Fibroblast of pulmonary artery (primary cell): ENCODE measurements at regions not wholly inside any gene's neighbourhood (a gene's known extent, or its start where the extent isn't known, plus 50 kb on each side); places are given as distances from the start of the nearest gene placed in this dataset.

Source experiments
- DNase-seq: peaks from one replicate; pipeline ENCODE4 v3.0.0-alpha.2; 2010; ENCODE audit warnings: low read depth
- H3K4me3 ChIP-seq: replicated peaks from 2 replicates; pipeline ENCODE4 v1.5.1; 2011; ENCODE audit warnings: low read depth, mild to moderate bottlenecking, control low read depth, low read length, moderate library complexity
- CTCF ChIP-seq: IDR thresholded peaks from 2 replicates; pipeline ENCODE4 v1.5.1; 2011; ENCODE audit warnings: mild to moderate bottlenecking, control low read depth, low read length, inconsistent platforms; ENCODE audit errors: missing control alignments

DNA sequence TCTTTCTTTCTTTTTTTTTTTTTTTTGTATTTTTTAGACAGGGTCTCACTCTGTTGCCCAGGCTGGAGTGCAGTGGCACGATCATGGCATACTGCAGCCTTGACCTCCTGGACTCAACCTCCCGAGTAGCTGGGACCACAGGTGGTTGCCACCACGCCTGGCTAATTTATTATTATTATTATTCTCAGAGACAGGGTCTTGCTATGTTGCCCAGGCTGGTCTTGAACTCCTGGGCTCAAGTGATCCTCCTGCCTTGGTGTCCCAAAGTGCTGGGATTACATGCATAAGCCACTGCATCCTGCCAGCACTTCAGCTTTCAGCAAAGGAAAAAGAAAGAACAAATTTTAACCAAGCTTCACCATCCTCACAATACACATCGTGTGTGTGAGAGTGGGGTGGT lies 97.9 kb upstream of the SERBP1 start:
- DNase-seq = no peak
- TF ChIP-seq CTCF = no peak
- no peak overlapping the region for H3K4me3 ChIP-seq

DNA sequence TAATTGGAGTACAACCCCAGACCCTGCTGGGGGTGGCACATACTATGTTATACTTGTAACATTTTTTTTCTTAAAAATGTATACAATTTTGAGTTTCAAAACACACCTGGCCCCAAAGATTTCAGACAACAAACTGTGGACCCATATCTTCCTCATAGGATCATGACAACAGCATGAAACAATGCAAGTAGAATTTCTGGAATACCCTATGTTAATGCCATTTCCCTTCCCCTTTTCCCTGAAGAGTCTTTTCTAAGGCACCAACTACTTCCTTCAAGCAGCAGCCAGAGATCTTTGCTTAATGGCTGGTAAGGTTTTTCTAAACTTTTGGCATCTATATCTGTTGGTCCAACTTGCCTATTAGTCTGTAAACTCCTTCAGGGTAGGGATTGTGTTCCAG lies 99.9 kb upstream of the SERBP1 start:
- H3K4me3 ChIP-seq = no peak overlapping the region
- no peak for TF ChIP-seq CTCF
- DNase-seq = no peak

DNA sequence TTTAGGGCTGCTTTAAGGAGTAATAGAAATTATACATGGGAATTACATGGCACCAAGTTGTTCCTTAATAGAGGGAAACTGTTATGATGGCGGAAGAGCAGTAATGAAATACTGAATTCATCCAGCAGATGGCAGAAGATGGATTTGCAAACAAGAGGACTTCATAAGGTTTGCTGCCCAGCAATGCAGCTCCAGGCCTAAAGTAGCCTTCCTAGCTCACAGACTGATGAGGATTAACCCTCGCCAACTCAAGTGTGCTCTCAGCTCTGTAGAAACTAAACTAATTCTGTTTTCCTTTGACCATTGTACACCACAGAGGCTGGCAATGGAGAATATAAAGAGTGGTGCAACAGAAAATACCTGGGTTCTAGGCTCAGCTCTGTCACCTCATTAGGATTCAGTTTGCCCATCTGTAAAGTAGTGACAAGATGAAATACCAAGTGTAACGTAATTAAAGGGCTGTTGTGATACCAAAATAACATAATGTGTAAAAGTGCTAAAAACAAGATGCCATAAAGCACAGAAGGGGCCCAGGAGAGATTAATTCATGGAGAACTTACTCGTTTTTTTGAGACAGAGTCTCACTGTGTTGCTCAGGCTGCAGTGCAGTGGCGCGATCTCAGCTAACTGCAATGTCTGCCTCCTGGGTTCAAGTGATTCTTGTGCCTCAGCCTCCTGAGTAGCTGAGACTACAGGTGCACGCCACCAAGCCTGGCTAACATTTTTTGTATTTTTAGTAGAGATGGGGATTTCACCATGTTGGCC lies 102.4 kb upstream of the SERBP1 start:
- DNase-seq = peak; percentile 94
- peak; percentile 77 for TF ChIP-seq CTCF

DNA sequence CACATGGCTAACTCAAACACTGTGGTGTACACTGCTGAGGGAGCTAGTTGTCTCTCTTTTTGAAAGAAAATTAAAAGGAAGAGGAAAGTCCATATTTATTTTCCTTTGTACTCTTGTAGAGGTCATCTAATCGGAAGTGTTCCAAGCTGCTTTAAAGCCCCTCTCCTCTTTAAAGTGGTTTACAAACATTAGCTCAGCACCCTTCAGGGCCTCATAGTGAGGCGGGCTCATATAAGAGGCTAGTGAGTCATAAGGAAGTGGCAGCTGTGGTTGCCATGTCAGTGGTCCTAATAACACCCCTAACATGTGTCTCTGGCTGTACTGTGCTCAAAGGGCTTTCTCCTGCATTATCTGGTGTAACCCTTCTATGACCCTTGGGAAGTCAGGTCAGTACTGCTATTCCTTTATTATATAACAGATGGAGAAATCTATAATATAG lies 104.4 kb upstream of the SERBP1 start:
- no peak for TF ChIP-seq CTCF
- DNase-seq = peak; percentile 65
- no peak overlapping the region for H3K4me3 ChIP-seq

More for the DNA sequence above, 102.4 kb upstream of the SERBP1 start:
- H3K4me3 ChIP-seq = no peak overlapping the region

DNA sequence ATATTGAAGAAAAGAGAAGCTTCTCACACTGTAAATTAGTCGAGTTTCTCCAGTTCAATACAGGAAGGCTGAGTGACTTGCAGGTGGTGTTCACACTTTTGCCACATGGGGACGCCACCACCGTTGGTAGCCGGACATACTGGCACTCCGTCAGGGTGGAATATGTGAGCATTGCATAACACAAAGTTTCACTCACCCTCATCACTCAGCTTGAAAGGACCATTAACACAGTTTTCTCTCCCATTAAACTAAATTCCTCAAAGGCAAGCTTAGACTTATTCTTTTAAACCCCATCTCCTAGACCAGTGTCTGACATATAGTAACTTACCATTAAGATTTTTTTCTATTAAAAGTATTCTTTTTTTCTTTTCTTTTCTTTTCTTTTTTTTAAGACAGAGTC lies 105.3 kb upstream of the SERBP1 start:
- no peak overlapping the region for H3K4me3 ChIP-seq
- peak; percentile 100 for TF ChIP-seq CTCF
- DNase-seq = peak; percentile 92

GRCh38 chr1:67536957-67537666 lies 106.9 kb upstream of the SERBP1 start:
- DNase-seq = no peak
- H3K4me3 ChIP-seq = no peak overlapping the region
- TF ChIP-seq CTCF = no peak

DNA sequence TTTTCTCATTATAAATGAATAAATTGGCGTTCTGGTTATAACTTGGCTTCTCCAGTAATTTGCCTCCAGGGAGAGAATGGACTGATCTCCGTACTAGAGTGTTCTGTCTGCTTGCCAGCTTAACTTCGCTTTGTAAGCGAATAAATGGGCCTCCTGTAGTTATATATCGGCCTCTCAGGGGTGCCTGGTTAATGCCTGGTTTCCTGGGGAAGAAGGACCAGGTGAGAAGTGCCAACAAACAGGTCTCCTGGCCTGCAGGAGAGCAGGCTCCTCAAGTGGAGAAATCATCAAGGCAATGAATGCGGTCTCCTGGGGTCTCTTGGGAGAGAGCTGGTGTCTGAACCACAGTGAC lies 107.4 kb upstream of the SERBP1 start:
- DNase-seq = no peak
- TF ChIP-seq CTCF = no peak
- H3K4me3 ChIP-seq = no peak overlapping the region
